ENCODE measurements at regions not wholly inside any gene's neighbourhood (a gene's known extent, or its start where the extent isn't known, plus 50 kb on each side); places are given as distances from the start of the nearest gene placed in this dataset.
"Not testable (repeated sequence)": the region's sequence is repeated elsewhere in the genome, so short reads cannot be mapped to it uniquely, and the experiment has no call there.

- DNase-seq: no peak
Measured at GRCh38 chr13:62139597-62139996, 723.9 kb upstream of the PCDH20 start.

- no peak for DNase-seq
Measured at GRCh38 chr13:62137629-62138405, 722.2 kb upstream of the PCDH20 start.

- DNase-seq: no peak
Measured at GRCh38 chr13:62131604-62132003, 716.0 kb upstream of the PCDH20 start.

GRCh38 chr13:62130062-62130970 is 714.7 kb upstream of the PCDH20 start:
- no peak for DNase-seq

- no peak for DNase-seq
Measured at GRCh38 chr13:62129000-62129551, 713.4 kb upstream of the PCDH20 start.

- DNase-seq: no peak
Measured at GRCh38 chr13:62126400-62126799, 710.8 kb upstream of the PCDH20 start.

GRCh38 chr13:62125451-62125850 is 709.8 kb upstream of the PCDH20 start:
- DNase-seq: no peak

- DNase-seq: no peak
Measured at GRCh38 chr13:62123409-62123808, 707.8 kb upstream of the PCDH20 start.

- DNase-seq: no peak
Measured at GRCh38 chr13:62122434-62122833, 706.8 kb upstream of the PCDH20 start.

GRCh38 chr13:62119739-62120700 is 704.4 kb upstream of the PCDH20 start:
- peak in 1 of 2 experiments; percentile 20 for DNase-seq

- DNase-seq: no peak
Measured at GRCh38 chr13:62115831-62116230, 700.2 kb upstream of the PCDH20 start.

- DNase-seq: no peak
Measured at GRCh38 chr13:62113179-62113578, 697.5 kb upstream of the PCDH20 start.

- DNase-seq: no peak
Measured at GRCh38 chr13:62110079-62110478, 694.4 kb upstream of the PCDH20 start.

GRCh38 chr13:62104136-62104535 is 688.5 kb upstream of the PCDH20 start:
- not testable (repeated sequence) for DNase-seq

- DNase-seq: no peak
Measured at GRCh38 chr13:62096652-62097051, 681.0 kb upstream of the PCDH20 start.

- no peak for DNase-seq
Measured at GRCh38 chr13:62094932-62095331, 679.3 kb upstream of the PCDH20 start.

- peak; percentile 86 to 88 for DNase-seq
Measured at GRCh38 chr13:62093984-62094780, 678.5 kb upstream of the PCDH20 start.

GRCh38 chr13:62092949-62093348 is 677.3 kb upstream of the PCDH20 start:
- DNase-seq: no peak

GRCh38 chr13:62092536-62092935 is 676.9 kb upstream of the PCDH20 start:
- DNase-seq: no peak

GRCh38 chr13:62088165-62088564 is 672.5 kb upstream of the PCDH20 start:
- no peak for DNase-seq

GRCh38 chr13:62087124-62087523 is 671.5 kb upstream of the PCDH20 start:
- no peak for DNase-seq

Data from NCI-H1930 (cell line).